HG03575 (cell line): ENCODE measurements at regions not wholly inside any gene's neighbourhood (a gene's known extent, or its start where the extent isn't known, plus 50 kb on each side); places are given as distances from the start of the nearest gene placed in this dataset.

Experiments used
- ATAC-seq: cut with Tn5 transposase; IDR thresholded peaks from one replicate; pipeline ENCODE4 v1.9.1; 2021; ENCODE audit not compliant: unreplicated experiment, insufficient number of reproducible peaks, low FRiP score; ENCODE audit errors: extremely low read depth

GRCh38 chr2:21453723-21454450, 330.1 kb downstream of the TDRD15 start:
- no peak for ATAC-seq

- ATAC-seq: no peak
Measured at GRCh38 chr2:21454839-21455238, 331.1 kb downstream of the TDRD15 start.

- no peak for ATAC-seq
Measured at GRCh38 chr2:21461754-21462240, 338.0 kb downstream of the TDRD15 start.

- ATAC-seq: no peak
Measured at GRCh38 chr2:21466341-21466927, 342.7 kb downstream of the TDRD15 start.

DNA sequence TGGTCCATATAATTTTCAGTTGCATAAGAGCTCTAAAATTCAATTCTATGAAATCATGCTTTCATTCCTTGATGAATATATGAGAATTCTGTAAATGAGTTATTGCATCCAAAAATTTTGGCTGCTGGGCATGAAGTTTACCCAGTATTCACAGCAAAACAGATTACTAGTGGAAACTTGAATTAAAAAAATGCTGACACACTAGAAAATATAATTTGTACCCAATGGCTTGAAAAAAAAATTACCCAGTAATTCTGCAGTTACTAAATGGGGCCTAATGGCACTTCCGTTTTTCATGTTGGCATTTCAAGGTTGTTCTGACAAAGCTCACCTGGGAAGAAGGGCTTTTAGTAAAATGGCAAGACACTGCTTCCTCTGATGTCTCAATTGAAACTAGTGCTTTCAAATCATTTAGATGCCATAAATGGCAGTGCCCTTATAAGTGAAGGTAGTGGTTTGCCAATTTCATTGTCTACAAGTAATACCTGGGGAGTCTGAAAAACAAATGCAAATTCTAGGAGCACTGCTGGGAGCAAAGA, 343.6 kb downstream of the TDRD15 start:
- ATAC-seq: no peak

GRCh38 chr2:21467910-21468309, 344.1 kb downstream of the TDRD15 start:
- ATAC-seq: no peak

GRCh38 chr2:21468624-21469023, 344.9 kb downstream of the TDRD15 start:
- no peak for ATAC-seq

DNA sequence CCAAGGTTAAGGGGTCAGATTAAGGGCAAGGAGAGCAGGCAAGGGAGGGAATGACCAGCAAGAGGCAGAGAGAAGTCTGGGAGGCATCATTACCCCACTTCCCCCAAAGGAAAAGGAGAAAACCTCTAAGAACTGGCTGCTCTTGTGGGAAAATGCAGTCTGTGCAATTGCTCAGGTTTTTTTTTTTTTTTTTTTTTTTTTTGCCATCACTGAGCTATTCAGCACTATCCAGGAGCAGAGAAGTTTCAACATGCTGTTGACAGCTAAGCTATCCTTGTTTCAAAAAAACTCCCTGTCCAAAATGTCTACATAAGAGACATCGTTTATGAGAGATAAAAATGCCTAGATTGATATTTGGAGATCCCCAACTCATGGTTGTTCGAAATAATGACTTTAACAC, 345.4 kb downstream of the TDRD15 start:
- no peak for ATAC-seq

GRCh38 chr2:21469564-21469963, 345.8 kb downstream of the TDRD15 start:
- ATAC-seq: no peak

GRCh38 chr2:21480162-21480561, 356.4 kb downstream of the TDRD15 start:
- ATAC-seq: no peak

DNA sequence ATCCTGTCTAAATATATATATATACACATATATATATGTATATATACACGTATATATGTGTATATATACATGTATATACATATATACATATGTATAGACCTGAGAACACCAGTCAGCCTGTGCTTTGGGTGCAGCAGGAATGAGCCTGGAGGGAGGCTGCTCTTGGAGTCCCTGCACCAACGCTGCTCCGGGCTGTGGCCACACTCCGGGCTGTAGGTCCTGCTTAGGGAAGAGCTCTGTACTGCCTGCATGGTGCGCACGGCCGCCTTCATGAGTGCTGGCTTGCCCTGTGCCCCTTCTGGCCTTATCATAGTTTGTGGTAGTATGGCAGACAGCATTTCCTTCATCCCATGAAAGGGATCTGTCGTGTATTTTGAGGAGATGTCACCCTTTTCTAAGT, 360.9 kb downstream of the TDRD15 start:
- ATAC-seq: no peak

DNA sequence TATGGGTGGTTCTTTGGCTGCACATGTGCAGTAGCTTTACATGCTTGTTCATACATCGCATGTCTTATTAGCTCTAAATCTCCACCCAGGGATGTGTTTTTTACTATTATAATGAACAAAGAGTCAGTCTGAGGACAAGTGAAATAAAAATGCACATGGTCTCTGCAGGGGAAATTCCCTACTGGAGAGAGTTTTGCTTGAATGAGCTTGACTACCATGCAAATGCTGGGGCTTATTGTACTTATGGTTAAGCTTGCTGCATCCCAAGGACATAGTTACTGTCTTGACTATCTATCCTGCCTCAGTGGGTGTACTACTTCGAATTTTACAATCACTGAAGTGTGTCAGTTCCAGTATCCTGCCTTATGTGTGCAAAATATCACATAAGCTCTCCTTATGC, 362.7 kb downstream of the TDRD15 start:
- no peak for ATAC-seq

DNA sequence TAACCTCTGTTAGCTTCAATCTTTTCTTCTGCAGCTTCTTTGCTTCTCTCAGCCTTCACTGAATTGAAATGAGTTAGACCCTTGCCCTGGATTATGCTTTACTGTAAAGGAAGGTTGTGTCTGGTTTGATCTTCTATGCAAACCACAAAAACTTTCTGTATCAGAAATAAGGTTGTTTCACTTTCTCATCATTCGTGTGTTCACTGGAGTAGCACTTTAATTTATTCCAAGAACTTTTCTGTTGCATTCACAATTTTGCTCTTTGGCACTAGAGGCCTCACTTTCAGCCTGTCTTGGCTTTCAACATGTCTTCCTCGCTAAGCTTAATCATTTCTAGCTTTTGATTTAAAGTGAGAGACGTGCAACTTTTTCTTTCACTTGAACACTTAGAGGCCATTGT, 365.3 kb downstream of the TDRD15 start:
- ATAC-seq: no peak

DNA sequence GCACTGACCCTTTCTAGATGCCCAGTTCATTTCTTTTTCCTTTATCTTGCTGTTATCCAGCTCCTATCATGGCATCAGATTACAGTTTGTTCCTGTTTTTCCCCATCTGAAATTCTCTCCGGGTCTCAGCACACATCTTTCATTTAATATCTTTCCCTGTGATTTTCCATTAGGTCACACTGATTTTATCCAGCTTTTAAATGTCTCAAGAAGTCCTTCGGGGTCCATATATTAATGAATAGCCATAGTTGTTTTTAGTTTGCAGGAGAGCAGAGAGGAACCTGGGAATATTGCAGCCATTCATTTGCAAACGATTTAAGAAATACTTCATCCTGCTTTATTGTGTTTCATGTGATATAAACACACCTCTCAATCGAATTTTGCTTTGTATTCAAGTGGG, 374.2 kb downstream of the TDRD15 start:
- no peak for ATAC-seq

GRCh38 chr2:21500401-21500945, 376.7 kb downstream of the TDRD15 start:
- no peak for ATAC-seq

DNA sequence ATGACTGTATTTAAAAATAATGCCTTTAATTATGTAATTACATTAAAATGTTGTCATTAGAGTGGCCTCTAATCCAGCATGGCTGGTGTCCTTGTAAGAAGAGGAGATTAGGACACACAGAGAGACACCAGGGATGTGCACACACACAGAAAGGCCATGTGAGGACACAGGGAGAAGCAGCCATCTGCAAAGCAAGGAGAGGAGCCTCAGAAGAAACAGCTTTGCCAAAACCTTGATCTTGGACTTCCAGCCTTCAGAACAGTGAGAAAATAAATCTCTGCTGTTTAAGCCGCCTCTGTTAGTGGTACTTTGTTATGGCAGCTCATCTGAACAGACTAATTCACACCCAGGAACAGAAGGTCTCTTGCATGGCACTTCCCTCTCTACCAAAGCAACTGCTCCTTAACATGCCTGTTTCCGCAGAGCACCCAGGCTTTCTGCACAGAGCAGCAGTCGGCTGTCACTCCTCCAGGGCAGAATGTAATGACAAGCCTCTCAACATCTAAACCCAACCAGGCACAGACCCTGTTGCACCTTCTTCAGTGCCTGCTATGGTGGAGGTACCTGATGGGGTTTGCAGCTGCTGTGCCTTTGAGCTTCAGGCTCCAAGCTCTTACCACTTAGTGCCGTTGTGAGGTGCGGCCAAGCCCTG, 377.7 kb downstream of the TDRD15 start:
- no peak for ATAC-seq

- ATAC-seq: no peak
Measured at GRCh38 chr2:21515903-21516302, 392.1 kb downstream of the TDRD15 start.

DNA sequence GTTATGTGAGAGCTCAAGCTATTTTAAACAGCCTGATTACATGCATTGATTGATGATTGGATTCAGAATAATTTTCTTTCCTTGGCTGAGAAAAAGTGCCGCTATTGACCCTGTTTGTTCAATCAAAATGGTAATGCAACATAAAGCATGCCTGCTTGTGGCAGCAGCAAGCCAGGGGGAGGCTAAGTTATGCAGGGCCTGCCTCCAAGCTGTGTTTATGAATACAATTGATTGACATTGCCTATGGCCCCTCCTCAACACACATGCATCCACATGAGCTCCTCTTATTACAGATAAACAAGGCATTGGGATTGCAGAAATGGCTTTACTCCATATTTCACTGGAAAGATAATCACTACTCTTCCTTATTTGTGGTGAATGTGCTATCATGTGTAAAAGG, 395.6 kb downstream of the TDRD15 start:
- no peak for ATAC-seq

GRCh38 chr2:21519821-21520220, 396.1 kb downstream of the TDRD15 start:
- ATAC-seq: no peak

GRCh38 chr2:21535826-21536225, 412.1 kb downstream of the TDRD15 start:
- ATAC-seq: no peak
